ENCODE measurements at regions not wholly inside any gene's neighbourhood (a gene's known extent, or its start where the extent isn't known, plus 50 kb on each side); places are given as distances from the start of the nearest gene placed in this dataset.

DNA sequence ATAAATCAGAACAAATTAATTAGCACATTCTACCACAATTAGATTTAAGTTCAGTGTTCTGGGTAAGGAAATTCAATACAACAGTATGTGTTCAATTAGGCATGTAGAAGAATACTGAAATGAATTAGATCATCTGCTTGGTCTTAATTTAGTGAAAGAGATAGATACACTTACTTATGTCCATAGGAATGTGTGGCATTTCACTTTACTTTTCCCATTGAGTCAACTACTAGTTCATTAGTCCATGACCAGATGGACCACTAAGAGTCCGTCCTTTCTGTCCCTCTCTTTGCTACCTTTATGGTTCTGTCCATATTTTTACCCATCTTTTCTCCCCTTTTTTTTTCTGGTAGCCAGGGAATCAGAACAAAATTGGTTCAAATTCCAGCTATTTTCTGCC, 276.9 kb downstream of the OSTF1 start:
- Histone ChIP-seq H3K27me3 (ENCODE audit: insufficient read depth, low read length, poor library complexity, severe bottlenecking) (no peaks in the 10 kb centered on the region), H3K9me3 (ENCODE audit: insufficient read depth, low read depth, low read length) (no peaks in the 10 kb centered on the region; the same call in 1 of the 2 replicates), H3K79me2 (ENCODE audit: insufficient read depth, low read length) (no peaks in the 10 kb centered on the region), H3K9ac (ENCODE audit: low read depth, low read length, poor library complexity, severe bottlenecking) (no peak overlapping the region), H4K20me1 (ENCODE audit: insufficient read depth, low read length, poor library complexity, severe bottlenecking) (no peaks in the 10 kb centered on the region), H3K4me1 (ENCODE audit: insufficient read depth, low read length, poor library complexity, severe bottlenecking) (no peaks in the 10 kb centered on the region), H3F3A (ENCODE audit: low read depth) (no peaks in the 10 kb centered on the region), H3K4me3 (ENCODE audit: low read length, poor library complexity, severe bottlenecking) (no peak overlapping the region), H3K36me3 (ENCODE audit: insufficient read depth, low read length) (no peaks in the 10 kb centered on the region), H3K4me2 (ENCODE audit: low read depth, low read length, poor library complexity, severe bottlenecking) (no peak overlapping the region), H2AFZ (ENCODE audit: low read length) (no peak overlapping the region), H3K9me2 (replicated peaks; ENCODE audit: low read depth, low read length) (no peaks in the 10 kb centered on the region)
- no peak for TF ChIP-seq CTCF (conservative IDR thresholded peaks at IDR 0.05; ENCODE audit: low read length)
- no peak for TF ChIP-seq EZH2phosphoT487 (IDR thresholded peaks at IDR 0.05; ENCODE audit: borderline replicate concordance)

DNA sequence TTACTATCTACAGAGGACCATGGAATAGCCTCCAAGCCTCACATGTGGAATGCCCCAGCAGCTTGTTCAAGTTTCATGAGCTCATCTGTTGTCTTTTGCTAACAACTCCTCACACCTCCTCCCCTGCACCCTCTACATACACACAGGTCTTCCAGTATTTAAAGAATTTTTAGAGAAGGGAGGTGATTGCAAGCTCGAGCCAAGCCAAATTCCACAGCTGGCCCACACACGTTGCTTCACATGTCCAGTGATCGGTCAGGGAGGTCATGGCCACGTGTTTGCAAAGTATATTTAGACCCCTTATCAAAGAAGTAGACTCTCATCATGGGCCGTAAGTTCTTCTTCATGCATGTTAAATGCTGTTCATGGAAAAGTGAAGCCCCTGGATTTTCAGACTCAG, 281.7 kb downstream of the OSTF1 start:
- Histone ChIP-seq H3K79me2 (ENCODE audit: insufficient read depth, low read length) (no peaks in the 10 kb centered on the region), H3K27me3 (ENCODE audit: insufficient read depth, low read length, poor library complexity, severe bottlenecking) (no peaks in the 10 kb centered on the region), H3K9ac (ENCODE audit: low read depth, low read length, poor library complexity, severe bottlenecking) (no peak overlapping the region), H3K4me3 (ENCODE audit: low read length, poor library complexity, severe bottlenecking) (no peak overlapping the region), H2AFZ (ENCODE audit: low read length) (no peak overlapping the region), H4K20me1 (ENCODE audit: insufficient read depth, low read length, poor library complexity, severe bottlenecking) (no peaks in the 10 kb centered on the region), H3K9me3 (ENCODE audit: insufficient read depth, low read depth, low read length) (no peaks in the 10 kb centered on the region), H3K4me1 (ENCODE audit: insufficient read depth, low read length, poor library complexity, severe bottlenecking) (no peaks in the 10 kb centered on the region), H3K36me3 (ENCODE audit: insufficient read depth, low read length) (no peaks in the 10 kb centered on the region), H3K4me2 (ENCODE audit: low read depth, low read length, poor library complexity, severe bottlenecking) (no peak overlapping the region), H3F3A (ENCODE audit: low read depth) (no peaks in the 10 kb centered on the region), H3K9me2 (replicated peaks; ENCODE audit: low read depth, low read length) (no peaks in the 10 kb centered on the region)
- TF ChIP-seq EZH2phosphoT487 (IDR thresholded peaks at IDR 0.05; ENCODE audit: borderline replicate concordance) = no peak
- no peak for TF ChIP-seq CTCF (conservative IDR thresholded peaks at IDR 0.05; ENCODE audit: low read length)

DNA sequence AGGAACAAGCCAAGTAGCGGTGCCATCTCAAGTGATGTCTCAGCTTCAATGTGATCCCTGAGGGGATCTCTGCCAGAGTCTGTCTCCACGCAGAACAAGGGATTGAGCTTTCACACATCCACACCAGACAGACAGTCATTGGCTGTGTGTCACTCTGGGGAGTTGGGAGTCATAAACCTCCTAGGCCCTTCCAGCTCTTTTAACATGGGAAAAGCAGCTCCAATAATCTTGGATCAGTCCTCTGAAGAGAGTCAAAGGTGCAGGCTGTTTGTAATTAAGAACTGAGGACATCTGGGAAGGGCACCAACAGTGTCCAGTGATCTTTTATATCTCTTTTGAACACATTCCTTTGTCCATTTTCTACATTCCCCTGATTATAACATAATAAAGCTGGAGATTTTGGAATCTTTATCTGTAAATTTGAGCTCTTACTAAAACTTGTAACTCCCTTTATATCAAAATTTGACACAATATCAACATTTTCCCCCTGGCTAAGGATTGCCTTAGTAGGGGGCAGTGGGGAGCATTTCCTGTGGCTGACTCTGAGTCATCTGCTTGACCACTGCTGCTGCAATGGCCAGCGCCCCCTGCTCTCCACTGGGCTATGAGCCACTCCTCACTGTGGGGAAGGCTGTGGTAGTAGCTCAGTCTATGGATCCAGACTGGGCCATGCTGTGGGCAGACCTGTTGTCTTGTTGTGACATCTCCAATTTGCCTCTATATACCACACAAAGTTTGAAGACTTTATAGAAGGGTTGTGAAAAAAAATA, 284.4 kb downstream of the OSTF1 start:
- H3K9ac ChIP-seq (ENCODE audit: low read depth, low read length, poor library complexity, severe bottlenecking) = no peak overlapping the region
- H3K9me3 ChIP-seq (ENCODE audit: insufficient read depth, low read depth, low read length) = no peaks in the 10 kb centered on the region
- no peaks in the 10 kb centered on the region for H3K27me3 ChIP-seq (ENCODE audit: insufficient read depth, low read length, poor library complexity, severe bottlenecking)
- no peaks in the 10 kb centered on the region for H3K36me3 ChIP-seq (ENCODE audit: insufficient read depth, low read length)
- H3K79me2 ChIP-seq (ENCODE audit: insufficient read depth, low read length) = no peaks in the 10 kb centered on the region
- no peak overlapping the region for H2AFZ ChIP-seq (ENCODE audit: low read length)
- H3K9me2 ChIP-seq (replicated peaks; ENCODE audit: low read depth, low read length) = no peaks in the 10 kb centered on the region
- H4K20me1 ChIP-seq (ENCODE audit: insufficient read depth, low read length, poor library complexity, severe bottlenecking) = no peaks in the 10 kb centered on the region
- no peaks in the 10 kb centered on the region for H3K4me1 ChIP-seq (ENCODE audit: insufficient read depth, low read length, poor library complexity, severe bottlenecking)
- H3K4me2 ChIP-seq (ENCODE audit: low read depth, low read length, poor library complexity, severe bottlenecking) = no peak overlapping the region
- no peak for TF ChIP-seq EZH2phosphoT487 (IDR thresholded peaks at IDR 0.05; ENCODE audit: borderline replicate concordance)
- no peak for TF ChIP-seq CTCF (conservative IDR thresholded peaks at IDR 0.05; ENCODE audit: low read length)
- no peaks in the 10 kb centered on the region for H3F3A ChIP-seq (ENCODE audit: low read depth)
- no peak overlapping the region for H3K4me3 ChIP-seq (ENCODE audit: low read length, poor library complexity, severe bottlenecking)

All from Loucy (cell line).